B cell (primary cell): ENCODE measurements at regions not wholly inside any gene's neighbourhood (a gene's known extent, or its start where the extent isn't known, plus 50 kb on each side); places are given as distances from the start of the nearest gene placed in this dataset.

Source experiments
- ATAC-seq: fragments of 200-7000 bp; cut with Tn5 transposase; one replicate; pipeline ENCODE4 v1.10.0; 2021; ENCODE audit warnings: low read depth, mild to moderate bottlenecking, moderate number of reproducible peaks, moderate library complexity
- CTCF ChIA-PET: fragments of 350-600 bp; sonication (Branson Sonifier 250); formaldehyde crosslinking; loops from one replicate; lab custom pipeline; 2021; ENCODE audit warnings: antibody characterized with exemption, inconsistent platforms; lab: Charles Lee
- POLR2A ChIA-PET: fragments of 350-600 bp; sonication (Branson Sonifier 250); formaldehyde crosslinking; loops from one replicate; lab custom pipeline; 2021; ENCODE audit warnings: antibody characterized with exemption; lab: Charles Lee
- DNase-seq: peaks from one replicate; pipeline ENCODE4 v3.0.0; 2013
- H2AFZ ChIP-seq: 2 replicates; pipeline ENCODE4 v1.6.1; 2012; ENCODE audit warnings: mild to moderate bottlenecking, low read depth, low read length; ENCODE audit not compliant: insufficient read depth, poor library complexity, severe bottlenecking
- H3K27ac ChIP-seq, 2 donors: 1 replicate in 1 of 2; 2 replicates in 1 of 2; pipeline ENCODE4 v1.5.1; 2012 to 2013; ENCODE audit warnings: low read length in 2 of 2, mild to moderate bottlenecking in 2 of 2, moderate library complexity in 1 of 2
- H3K27me3 ChIP-seq, 4 experiments: fragments of 200-600 bp in 1 of 4; sonication (generic) in 1 of 4; replicated peaks in 1 of 4; 1 replicate in 2 of 4; 2 replicates in 2 of 4; pipeline versions ENCODE4 v1.6.1 to v1.7.0; 2013 to 2016; ENCODE audit warnings: low read length in 3 of 4, mild to moderate bottlenecking in 2 of 4, mixed read lengths in 1 of 4, moderate library complexity in 1 of 4; ENCODE audit not compliant: insufficient read depth in 4 of 4, control insufficient read depth in 3 of 4; ENCODE audit errors: control extremely low read depth in 1 of 4
- H3K36me3 ChIP-seq, 2 experiments: replicated peaks in 1 of 2; 1 replicate in 1 of 2; 2 replicates in 1 of 2; pipeline versions ENCODE4 v1.6.1 to v1.7.1; 2013; ENCODE audit warnings: low read length in 1 of 2; ENCODE audit not compliant: insufficient read depth in 2 of 2, control insufficient read depth in 1 of 2; ENCODE audit errors: control extremely low read depth in 1 of 2, extremely low read depth in 1 of 2
- H3K4me1 ChIP-seq, 2 donors: fragments of 200-600 bp in 1 of 2; sonication (generic) in 1 of 2; 1 replicate in 1 of 2; 2 replicates in 1 of 2; pipeline versions ENCODE4 v1.5.1 to v1.6.1; 2013 to 2017; ENCODE audit warnings: low read length in 2 of 2; ENCODE audit not compliant: control insufficient read depth in 2 of 2, insufficient read depth in 2 of 2
- H3K4me2 ChIP-seq: replicated peaks from 2 replicates; pipeline ENCODE3; 2012; ENCODE audit warnings: mild to moderate bottlenecking, low read depth, low read length; ENCODE audit not compliant: poor library complexity, severe bottlenecking
- H3K4me3 ChIP-seq, 5 experiments: fragments of 200-600 bp in 1 of 5; sonication (generic) in 1 of 5; 1 replicate in 3 of 5; 2 replicates in 2 of 5; pipeline versions ENCODE4 v1.5.1 to v1.7.0; 2011 to 2016; ENCODE audit warnings: low read length in 4 of 5, mild to moderate bottlenecking in 4 of 5, low read depth in 2 of 5, control low read depth in 1 of 5, moderate library complexity in 1 of 5; ENCODE audit not compliant: insufficient read depth in 1 of 5; ENCODE audit errors: control extremely low read depth in 1 of 5, extremely low read depth in 1 of 5
- H3K79me2 ChIP-seq: fragments of 200-600 bp; sonication (generic); one replicate; pipeline ENCODE4 v1.6.0; 2016; ENCODE audit warnings: low read length; ENCODE audit not compliant: control insufficient read depth, insufficient read depth
- H3K9ac ChIP-seq: fragments of 200-600 bp; sonication (generic); 2 replicates; pipeline ENCODE4 v1.6.1; 2017; ENCODE audit warnings: mild to moderate bottlenecking, low read length, moderate library complexity
- H3K9me3 ChIP-seq, 3 donors: one replicate each; pipeline versions ENCODE4 v1.6.1 to v1.7.1; 2013; ENCODE audit warnings: low read length in 2 of 3; ENCODE audit not compliant: control insufficient read depth in 2 of 3, insufficient read depth in 1 of 3; ENCODE audit errors: control extremely low read depth in 1 of 3
- H4K20me1 ChIP-seq: 2 replicates; pipeline ENCODE4 v1.6.0; 2012; ENCODE audit warnings: mild to moderate bottlenecking, low read length; ENCODE audit not compliant: insufficient read depth, control insufficient read depth, poor library complexity, severe bottlenecking
- H3K27ac Mint-ChIP-seq: one replicate; pipeline ENCODE4 v1.8.0; 2021; ENCODE audit warnings: mixed read lengths
- H3K27me3 Mint-ChIP-seq: one replicate; pipeline ENCODE4 v1.8.0; 2021; ENCODE audit warnings: mixed read lengths
- H3K4me1 Mint-ChIP-seq: one replicate; pipeline ENCODE4 v1.8.0; 2021; ENCODE audit warnings: mixed read lengths
- H3K4me3 Mint-ChIP-seq: one replicate; pipeline ENCODE4 v1.8.0; 2021; ENCODE audit warnings: mixed read lengths
- H3K9me3 Mint-ChIP-seq: one replicate; pipeline ENCODE4 v1.8.0; 2022; ENCODE audit warnings: mixed read lengths; ENCODE audit not compliant: insufficient read depth
- CTCF ChIP-seq: fragments of 200-600 bp; IDR thresholded peaks from one replicate; pipeline ENCODE4 v1.8.0; 2022; ENCODE audit warnings: antibody characterized with exemption, mild to moderate bottlenecking
- EZH2 ChIP-seq: IDR thresholded peaks from 2 replicates; pipeline ENCODE4 v1.6.1; 2012; ENCODE audit warnings: borderline replicate concordance, low read depth, mild to moderate bottlenecking, moderate library complexity, low read length; ENCODE audit not compliant: insufficient read depth, poor library complexity, severe bottlenecking
- intact Hi-C: fragments of 100-400 bp; cut with micrococcal nuclease; formaldehyde crosslinking; loops from one replicate; pipeline ENCODE4 v1.10.0; 2022

GRCh38 chr4:85318415-85318814, 156.5 kb upstream of the ARHGAP24 start:
- Histone ChIP-seq H3K27ac (no peak overlapping the region), H3K4me3 (no peak overlapping the region), H3K79me2 (no peaks in the 10 kb centered on the region), H3K27me3 (no peaks in the 10 kb centered on the region), H2AFZ (no peak overlapping the region), H3K36me3 (no peaks in the 10 kb centered on the region), H3K4me1 (no peaks in the 10 kb centered on the region), H3K4me2 (no peak overlapping the region), H4K20me1 (no peaks in the 10 kb centered on the region), H3K9ac (no peak overlapping the region), H3K9me3 (peaks cover 3 to 13% (median 5%) of the 10 kb centered on the region in 3 donors)
- DNase-seq (no peak), ATAC-seq (no peak)
- H3K9me3 Mint-ChIP-seq: peaks cover 4% of the 10 kb centered on the region
- peaks cover 2% of the 10 kb centered on the region for H3K4me1 Mint-ChIP-seq
- H3K4me3 Mint-ChIP-seq: no peak overlapping the region
- intact Hi-C loops: no loop called here
- POLR2A ChIA-PET: no interaction called here
- H3K27ac Mint-ChIP-seq: no peak overlapping the region
- H3K27me3 Mint-ChIP-seq: no peaks in the 10 kb centered on the region
- CTCF ChIA-PET: no interaction called here
- no peak for TF ChIP-seq CTCF
- TF ChIP-seq EZH2: no peak

- peaks cover 3% of the 10 kb centered on the region for H3K27me3 Mint-ChIP-seq
Observed at GRCh38 chr4:85358831-85359230, 116.1 kb upstream of the ARHGAP24 start.

More at GRCh38 chr4:85358831-85359230, 116.1 kb upstream of the ARHGAP24 start:
- Histone ChIP-seq H3K4me2 (no peak overlapping the region), H2AFZ (no peak overlapping the region), H3K36me3 (no peaks in the 10 kb centered on the region), H3K27me3 (peaks cover 0 to 8% (median 4%) of the 10 kb centered on the region in 4 experiments), H4K20me1 (no peaks in the 10 kb centered on the region), H3K4me3 (no peak overlapping the region), H3K9me3 (peaks cover 0 to 7% (median 7%) of the 10 kb centered on the region in 3 donors), H3K79me2 (no peaks in the 10 kb centered on the region), H3K4me1 (no peaks in the 10 kb centered on the region), H3K9ac (no peak overlapping the region), H3K27ac (no peak overlapping the region)
- no peak overlapping the region for H3K27ac Mint-ChIP-seq
- H3K9me3 Mint-ChIP-seq: peaks cover 4% of the 10 kb centered on the region
- peaks cover 4% of the 10 kb centered on the region for H3K4me1 Mint-ChIP-seq
- intact Hi-C loops: no loop called here
- no peak for TF ChIP-seq EZH2
- no peak for TF ChIP-seq CTCF
- DNase-seq (no peak), ATAC-seq (no peak)
- CTCF ChIA-PET: no interaction called here
- H3K4me3 Mint-ChIP-seq: no peak overlapping the region
- POLR2A ChIA-PET: no interaction called here
